KMS-11 (cell line): ENCODE measurements at regions not wholly inside any gene's neighbourhood (a gene's known extent, or its start where the extent isn't known, plus 50 kb on each side); places are given as distances from the start of the nearest gene placed in this dataset.

Source experiments
- H2AFZ ChIP-seq: fragments of 200-600 bp; sonication (generic); 2 replicates; pipeline ENCODE4 v1.6.1; 2016; ENCODE audit warnings: antibody characterized with exemption, mixed run types, low read depth
- H3K27ac ChIP-seq: fragments of 200-600 bp; sonication (generic); 2 replicates; pipeline ENCODE4 v1.6.1; 2016; ENCODE audit warnings: mild to moderate bottlenecking, mixed run types
- H3K27me3 ChIP-seq: fragments of 200-600 bp; sonication (generic); 2 replicates; pipeline ENCODE4 v1.6.1; 2017; ENCODE audit warnings: mild to moderate bottlenecking, low read depth, mixed run types, moderate library complexity; ENCODE audit not compliant: insufficient read depth
- H3K36me3 ChIP-seq: fragments of 200-600 bp; sonication (generic); 2 replicates; pipeline ENCODE4 v1.6.1; 2017; ENCODE audit warnings: mild to moderate bottlenecking, mixed run types; ENCODE audit not compliant: insufficient read depth
- H3K4me1 ChIP-seq: fragments of 200-600 bp; sonication (generic); 2 replicates; pipeline ENCODE4 v1.6.1; 2016; ENCODE audit warnings: mild to moderate bottlenecking, low read depth, mixed run types; ENCODE audit not compliant: poor library complexity, severe bottlenecking
- H3K4me2 ChIP-seq: fragments of 200-600 bp; sonication (generic); 2 replicates; pipeline ENCODE4 v1.7.0; 2016; ENCODE audit warnings: mild to moderate bottlenecking, mixed run types
- H3K4me3 ChIP-seq: fragments of 200-600 bp; sonication (generic); IDR thresholded peaks from 2 replicates; pipeline ENCODE4 v1.6.1; 2017; ENCODE audit warnings: low read depth, low read length, mixed read lengths; ENCODE audit not compliant: insufficient read depth
- H3K79me2 ChIP-seq: fragments of 200-600 bp; sonication (generic); 2 replicates; pipeline ENCODE4 v1.6.1; 2016; ENCODE audit warnings: low read depth, mixed run types; ENCODE audit not compliant: insufficient read depth
- H3K9ac ChIP-seq: fragments of 200-600 bp; sonication (generic); 2 replicates; pipeline ENCODE4 v1.6.1; 2016; ENCODE audit warnings: mild to moderate bottlenecking, mixed run types
- H4K20me1 ChIP-seq: fragments of 200-600 bp; sonication (generic); 2 replicates; pipeline ENCODE4 v1.6.1; 2016; ENCODE audit warnings: mild to moderate bottlenecking, mixed run types; ENCODE audit not compliant: insufficient read depth
- TF ChIP-seq, protein P1 (sequence below): fragments of 200-600 bp; sonication (generic); conservative IDR thresholded peaks from 2 replicates; pipeline ENCODE4 v1.6.1; 2017; ENCODE audit warnings: low read depth, mild to moderate bottlenecking, antibody characterized with exemption, low read length, moderate library complexity, mixed read lengths

DNA sequence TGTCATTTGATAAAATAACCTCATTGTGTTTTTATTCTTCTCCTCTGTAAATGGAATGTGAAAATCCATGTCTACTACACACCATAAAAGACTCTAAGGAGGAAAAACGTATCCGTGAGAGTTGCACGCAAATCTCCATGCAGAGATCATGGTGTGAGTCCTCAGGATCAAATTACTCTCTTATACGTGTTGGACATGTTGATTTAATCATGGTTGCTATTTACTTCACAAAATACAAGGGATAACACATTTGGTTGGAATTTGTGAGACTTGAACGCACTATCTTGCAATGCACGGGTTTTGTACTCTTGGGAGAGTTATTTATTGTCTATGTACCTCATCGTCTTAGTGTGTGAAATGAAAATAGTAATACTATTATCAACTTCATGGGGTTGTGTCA is 128.0 kb upstream of the RASSF8 start:
- H3K4me2 ChIP-seq = no peak overlapping the region

DNA sequence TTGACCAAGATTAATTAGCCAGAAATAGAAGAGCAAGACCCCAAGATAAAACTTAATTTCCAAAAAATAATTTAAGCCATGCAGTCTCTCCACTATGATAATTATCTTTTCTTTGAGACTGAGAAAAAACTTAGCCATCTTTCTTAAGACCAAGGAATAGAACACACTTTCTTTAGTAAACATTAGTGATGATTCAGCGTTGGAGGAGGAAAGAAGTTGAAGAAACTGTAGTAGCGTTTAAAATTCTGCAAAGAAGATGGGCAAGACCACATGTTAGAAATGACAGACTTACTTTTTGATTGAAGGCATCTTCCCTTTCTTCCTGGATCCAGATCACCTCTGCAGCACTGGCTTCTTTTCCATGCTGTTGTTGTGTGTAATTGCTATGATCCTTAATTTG is 124.8 kb upstream of the RASSF8 start:
- Histone ChIP-seq H3K4me2 (no peak overlapping the region), H3K36me3 (no peaks in the 10 kb centered on the region), H3K4me3 (no peak overlapping the region), H2AFZ (no peak overlapping the region), H3K9ac (no peak overlapping the region), H3K27me3 (no peaks in the 10 kb centered on the region), H3K4me1 (no peaks in the 10 kb centered on the region), H4K20me1 (no peaks in the 10 kb centered on the region), H3K79me2 (no peaks in the 10 kb centered on the region), H3K27ac (no peak overlapping the region)
- TF ChIP-seq, protein P1, sequence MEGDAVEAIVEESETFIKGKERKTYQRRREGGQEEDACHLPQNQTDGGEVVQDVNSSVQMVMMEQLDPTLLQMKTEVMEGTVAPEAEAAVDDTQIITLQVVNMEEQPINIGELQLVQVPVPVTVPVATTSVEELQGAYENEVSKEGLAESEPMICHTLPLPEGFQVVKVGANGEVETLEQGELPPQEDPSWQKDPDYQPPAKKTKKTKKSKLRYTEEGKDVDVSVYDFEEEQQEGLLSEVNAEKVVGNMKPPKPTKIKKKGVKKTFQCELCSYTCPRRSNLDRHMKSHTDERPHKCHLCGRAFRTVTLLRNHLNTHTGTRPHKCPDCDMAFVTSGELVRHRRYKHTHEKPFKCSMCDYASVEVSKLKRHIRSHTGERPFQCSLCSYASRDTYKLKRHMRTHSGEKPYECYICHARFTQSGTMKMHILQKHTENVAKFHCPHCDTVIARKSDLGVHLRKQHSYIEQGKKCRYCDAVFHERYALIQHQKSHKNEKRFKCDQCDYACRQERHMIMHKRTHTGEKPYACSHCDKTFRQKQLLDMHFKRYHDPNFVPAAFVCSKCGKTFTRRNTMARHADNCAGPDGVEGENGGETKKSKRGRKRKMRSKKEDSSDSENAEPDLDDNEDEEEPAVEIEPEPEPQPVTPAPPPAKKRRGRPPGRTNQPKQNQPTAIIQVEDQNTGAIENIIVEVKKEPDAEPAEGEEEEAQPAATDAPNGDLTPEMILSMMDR = no peak

More for the DNA sequence above, 128.0 kb upstream of the RASSF8 start:
- no peak overlapping the region for H2AFZ ChIP-seq
- no peaks in the 10 kb centered on the region for H4K20me1 ChIP-seq
- no peaks in the 10 kb centered on the region for H3K36me3 ChIP-seq
- no peaks in the 10 kb centered on the region for H3K79me2 ChIP-seq
- no peaks in the 10 kb centered on the region for H3K4me1 ChIP-seq
- H3K9ac ChIP-seq = no peak overlapping the region
- no peaks in the 10 kb centered on the region for H3K27me3 ChIP-seq
- TF ChIP-seq, protein P1 = no peak
- H3K27ac ChIP-seq = no peak overlapping the region
- H3K4me3 ChIP-seq = no peak overlapping the region

DNA sequence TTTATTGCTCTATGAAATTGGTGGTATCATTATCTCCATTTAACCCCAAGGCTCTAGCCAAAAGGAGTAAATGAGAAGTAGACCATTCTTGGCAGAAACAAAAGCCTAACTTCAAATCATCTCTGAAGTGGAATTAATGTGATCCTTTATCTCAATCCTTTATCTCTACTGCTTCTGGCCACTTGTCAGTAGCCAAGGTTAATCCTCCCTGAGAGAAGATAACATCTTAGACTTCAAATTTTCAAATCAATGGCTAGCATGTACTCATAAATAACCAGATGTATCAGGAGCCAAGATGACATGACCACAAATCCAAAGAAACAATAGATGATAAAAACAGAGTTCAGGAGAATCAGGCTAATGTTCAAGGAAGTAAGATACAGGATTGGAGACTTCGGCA is 123.1 kb upstream of the RASSF8 start:
- H3K4me3 ChIP-seq = no peak overlapping the region
- H2AFZ ChIP-seq = no peak overlapping the region
- no peaks in the 10 kb centered on the region for H4K20me1 ChIP-seq
- no peak overlapping the region for H3K4me2 ChIP-seq
- no peaks in the 10 kb centered on the region for H3K27me3 ChIP-seq
- TF ChIP-seq, protein P1 = no peak
- no peaks in the 10 kb centered on the region for H3K4me1 ChIP-seq
- H3K36me3 ChIP-seq = no peaks in the 10 kb centered on the region
- H3K79me2 ChIP-seq = no peaks in the 10 kb centered on the region
- H3K9ac ChIP-seq = no peak overlapping the region
- no peak overlapping the region for H3K27ac ChIP-seq

DNA sequence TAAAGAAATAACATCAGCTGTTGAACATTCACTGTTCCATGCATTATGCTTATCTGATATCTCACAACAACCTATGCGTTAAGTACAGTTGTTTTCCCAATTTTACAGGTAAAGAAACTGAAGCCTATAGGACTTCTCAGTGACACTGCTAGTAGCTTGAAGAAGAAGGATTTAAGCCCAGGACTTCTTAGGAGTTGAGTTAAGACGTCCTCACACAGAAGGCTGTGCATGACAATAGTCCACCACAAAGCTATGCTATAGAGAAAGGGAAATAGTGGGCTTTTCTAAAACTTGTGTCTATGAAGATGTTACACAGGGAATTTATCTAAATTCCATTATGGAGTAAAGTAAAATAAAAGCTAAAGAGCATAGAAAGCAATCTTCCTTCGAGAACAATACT is 120.5 kb upstream of the RASSF8 start:
- no peaks in the 10 kb centered on the region for H3K79me2 ChIP-seq
- no peaks in the 10 kb centered on the region for H3K36me3 ChIP-seq
- TF ChIP-seq, protein P1 = no peak
- H3K4me2 ChIP-seq = no peak overlapping the region
- no peaks in the 10 kb centered on the region for H3K4me1 ChIP-seq
- no peak overlapping the region for H3K4me3 ChIP-seq
- no peak overlapping the region for H2AFZ ChIP-seq
- H4K20me1 ChIP-seq = no peaks in the 10 kb centered on the region
- H3K9ac ChIP-seq = no peak overlapping the region
- H3K27ac ChIP-seq = no peak overlapping the region
- no peaks in the 10 kb centered on the region for H3K27me3 ChIP-seq

DNA sequence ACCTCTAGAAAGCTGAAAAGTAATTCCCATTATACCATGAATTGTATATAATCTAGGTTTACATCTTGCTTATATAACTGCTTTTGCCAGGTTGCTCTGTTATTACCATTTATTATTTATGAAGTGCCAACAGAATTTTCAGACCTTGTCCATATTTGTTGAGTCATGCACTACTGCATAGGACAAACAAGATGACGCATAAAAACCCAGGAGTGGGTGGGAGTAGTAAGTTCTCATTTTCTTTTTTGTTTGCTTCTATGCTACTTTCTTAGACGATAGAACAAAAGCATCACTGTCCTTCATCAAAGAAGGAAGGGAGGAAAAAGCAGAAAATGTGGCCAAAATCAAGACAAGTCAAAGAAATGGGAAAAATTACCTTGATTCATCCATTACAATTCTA is 119.0 kb upstream of the RASSF8 start:
- Histone ChIP-seq H3K27ac (no peak overlapping the region), H3K27me3 (no peaks in the 10 kb centered on the region)

More for the DNA sequence above, 119.0 kb upstream of the RASSF8 start:
- Histone ChIP-seq H3K79me2 (no peaks in the 10 kb centered on the region), H3K9ac (no peak overlapping the region), H4K20me1 (no peaks in the 10 kb centered on the region), H3K36me3 (no peaks in the 10 kb centered on the region), H3K4me2 (no peak overlapping the region), H3K4me3 (no peak overlapping the region), H3K4me1 (no peaks in the 10 kb centered on the region), H2AFZ (no peak overlapping the region)
- TF ChIP-seq, protein P1 = no peak
